ENCODE measurements at regions not wholly inside any gene's neighbourhood (a gene's known extent, or its start where the extent isn't known, plus 50 kb on each side); places are given as distances from the start of the nearest gene placed in this dataset.

DNA sequence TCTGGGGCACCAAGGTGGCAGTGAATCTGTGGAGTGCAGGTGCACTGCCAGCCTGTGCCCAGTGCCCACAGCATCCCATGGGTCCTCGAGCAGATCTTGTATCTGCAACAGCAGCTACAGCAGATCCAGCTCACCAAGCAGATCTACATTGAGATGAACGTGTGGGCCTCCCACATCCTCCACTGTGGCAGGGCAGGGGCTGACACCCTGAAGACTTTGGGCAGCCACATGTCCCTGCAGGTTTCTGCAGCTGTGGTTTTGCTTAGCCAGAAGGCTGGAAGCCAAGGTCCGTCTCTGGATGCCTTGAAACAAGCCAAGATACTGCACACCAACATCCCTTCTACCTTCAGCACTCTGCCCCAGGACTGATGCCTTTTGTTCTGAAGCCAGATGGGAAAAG, 338.8 kb upstream of the OR4E1 start:
- Histone ChIP-seq H3K4me2 (ENCODE audit: low read depth, low read length) (no peak overlapping the region), H3K4me3 (ENCODE audit: insufficient read depth, low read depth, low read length) (no peak overlapping the region), H3K9ac (ENCODE audit: low read depth, low read length) (no peak overlapping the region), H3K56ac (ENCODE audit: extremely low read depth, insufficient read depth, low read length) (no peak overlapping the region), H3K27me3 (ENCODE audit: control insufficient read depth, insufficient read depth, low read length) (no peaks in the 10 kb centered on the region), H3K4ac (ENCODE audit: low read depth, low read length) (no peak overlapping the region), H4K20me1 (ENCODE audit: insufficient read depth, low read length) (no peaks in the 10 kb centered on the region), H2AFZ (replicated peaks; ENCODE audit: low read length, poor library complexity) (no peak overlapping the region), H4K8ac (ENCODE audit: low read depth in 2 of 2, low read length in 2 of 2) (no peak overlapping the region), H2BK15ac (ENCODE audit: low read depth, low read length) (no peak overlapping the region), H4K5ac (ENCODE audit: low read depth, low read length) (no peak overlapping the region), H3K9me3 (ENCODE audit: control insufficient read depth, insufficient read depth, low read length) (no peaks in the 10 kb centered on the region), H3K4me1 (ENCODE audit: control insufficient read depth, insufficient read depth, low read length) (no peaks in the 10 kb centered on the region), H2BK20ac (ENCODE audit: low read depth, low read length) (no peak overlapping the region), H2BK5ac (ENCODE audit: low read depth, low read length, poor library complexity, severe bottlenecking) (no peak overlapping the region), H3K18ac (ENCODE audit: low read depth, low read length) (no peak overlapping the region), H2AK9ac (replicated peaks; ENCODE audit: low read depth, low read length, poor library complexity) (no peak overlapping the region), H2BK120ac (ENCODE audit: low read depth, low read length) (no peak overlapping the region), H3K9me1 (ENCODE audit: insufficient read depth, low read length) (no peaks in the 10 kb centered on the region), H2AK5ac (ENCODE audit: low read depth, low read length) (no peak overlapping the region), H3K27ac (ENCODE audit: insufficient read depth, low read length) (no peak overlapping the region), H4K91ac (ENCODE audit: insufficient read depth, low read depth, low read length) (no peak overlapping the region), H3K36me3 (ENCODE audit: control insufficient read depth, insufficient read depth, low read length) (no peaks in the 10 kb centered on the region), H3K14ac (replicated peaks; ENCODE audit: low read depth, low read length) (no peak overlapping the region), H3K79me1 (ENCODE audit: low read depth in 1 of 2, low read length in 2 of 2) (no peaks in the 10 kb centered on the region), H3K23ac (ENCODE audit: low read depth, low read length) (no peak overlapping the region)
- POLR2A ChIA-PET (ENCODE audit: unreplicated experiment) = no interaction called here
- in situ Hi-C loops (cut with MboI; ENCODE audit: low sequenced_read_pairs) = no loop called here
- BruUV-seq (replicated peaks) = no TSS peak
- no peak for TF ChIP-seq MAFK (IDR thresholded peaks at IDR 0.05; ENCODE audit: low read depth, low read length)
- no peak for TF ChIP-seq FOS (IDR thresholded peaks at IDR 0.05; ENCODE audit: low read depth, low read length)
- TF ChIP-seq, protein P1, sequence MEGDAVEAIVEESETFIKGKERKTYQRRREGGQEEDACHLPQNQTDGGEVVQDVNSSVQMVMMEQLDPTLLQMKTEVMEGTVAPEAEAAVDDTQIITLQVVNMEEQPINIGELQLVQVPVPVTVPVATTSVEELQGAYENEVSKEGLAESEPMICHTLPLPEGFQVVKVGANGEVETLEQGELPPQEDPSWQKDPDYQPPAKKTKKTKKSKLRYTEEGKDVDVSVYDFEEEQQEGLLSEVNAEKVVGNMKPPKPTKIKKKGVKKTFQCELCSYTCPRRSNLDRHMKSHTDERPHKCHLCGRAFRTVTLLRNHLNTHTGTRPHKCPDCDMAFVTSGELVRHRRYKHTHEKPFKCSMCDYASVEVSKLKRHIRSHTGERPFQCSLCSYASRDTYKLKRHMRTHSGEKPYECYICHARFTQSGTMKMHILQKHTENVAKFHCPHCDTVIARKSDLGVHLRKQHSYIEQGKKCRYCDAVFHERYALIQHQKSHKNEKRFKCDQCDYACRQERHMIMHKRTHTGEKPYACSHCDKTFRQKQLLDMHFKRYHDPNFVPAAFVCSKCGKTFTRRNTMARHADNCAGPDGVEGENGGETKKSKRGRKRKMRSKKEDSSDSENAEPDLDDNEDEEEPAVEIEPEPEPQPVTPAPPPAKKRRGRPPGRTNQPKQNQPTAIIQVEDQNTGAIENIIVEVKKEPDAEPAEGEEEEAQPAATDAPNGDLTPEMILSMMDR (conservative IDR thresholded peaks at IDR 0.05; ENCODE audit: low read depth, low read length) = no peak
- TF ChIP-seq POLR2A (IDR thresholded peaks at IDR 0.05; ENCODE audit: low read depth, low read length) = no peak
- TF ChIP-seq NFE2L2 (IDR thresholded peaks at IDR 0.05; ENCODE audit: low read depth, low read length) = no peak
- TF ChIP-seq MXI1 (IDR thresholded peaks at IDR 0.05; ENCODE audit: borderline replicate concordance, low read depth, low read length) = no peak
- TF ChIP-seq, protein P2, sequence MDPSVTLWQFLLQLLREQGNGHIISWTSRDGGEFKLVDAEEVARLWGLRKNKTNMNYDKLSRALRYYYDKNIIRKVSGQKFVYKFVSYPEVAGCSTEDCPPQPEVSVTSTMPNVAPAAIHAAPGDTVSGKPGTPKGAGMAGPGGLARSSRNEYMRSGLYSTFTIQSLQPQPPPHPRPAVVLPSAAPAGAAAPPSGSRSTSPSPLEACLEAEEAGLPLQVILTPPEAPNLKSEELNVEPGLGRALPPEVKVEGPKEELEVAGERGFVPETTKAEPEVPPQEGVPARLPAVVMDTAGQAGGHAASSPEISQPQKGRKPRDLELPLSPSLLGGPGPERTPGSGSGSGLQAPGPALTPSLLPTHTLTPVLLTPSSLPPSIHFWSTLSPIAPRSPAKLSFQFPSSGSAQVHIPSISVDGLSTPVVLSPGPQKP (IDR thresholded peaks at IDR 0.05; ENCODE audit: borderline replicate concordance, low read depth, low read length) = no peak
- no peak for TF ChIP-seq BHLHE40 (IDR thresholded peaks at IDR 0.05; ENCODE audit: low read depth, low read length)
- no peak for TF ChIP-seq RFX5 (IDR thresholded peaks at IDR 0.05; ENCODE audit: low read depth, low read length)
- no peak for TF ChIP-seq RCOR1 (IDR thresholded peaks at IDR 0.05; ENCODE audit: insufficient replicate concordance, low read length)
- no peak for TF ChIP-seq MAZ (IDR thresholded peaks at IDR 0.05; ENCODE audit: borderline replicate concordance, low read depth, low read length)
- no peak for DNase-seq
- WGBS, 2 experiments (ENCODE audit: extremely low coverage in 2 of 2, insufficient read length in 1 of 2) = 22% methylated on average over 3 of the region's 3 CpGs; no CpG with 5 or more reads in 1 of the 2 experiments
- intact Hi-C loops (cut with micrococcal nuclease) = no loop called here
- no peak for ATAC-seq (ENCODE audit: low read depth)
- dilution Hi-C loops (cut with HindIII; ENCODE audit: low sequenced_read_pairs, unreplicated experiment) = no loop called here
- CTCF ChIA-PET = no interaction called here

Data from IMR-90 (cell line).